ENCODE measurements at regions not wholly inside any gene's neighbourhood (a gene's known extent, or its start where the extent isn't known, plus 50 kb on each side); places are given as distances from the start of the nearest gene placed in this dataset.

GRCh38 chr15:53351373-53351772, 408.1 kb downstream of the WDR72 start:
- WGBS (ENCODE audit: missing lambda C conversion rate), result 55% methylated on average over 3 of the region's 3 CpGs

GRCh38 chr15:53346583-53346982, 412.9 kb downstream of the WDR72 start:
- TF ChIP-seq NFE2L2 (conservative IDR thresholded peaks at IDR 0.05; ENCODE audit: low read length) (no peak), MYC (IDR thresholded peaks at IDR 0.05; ENCODE audit: borderline replicate concordance, low read length) (no peak), E2F6 (IDR thresholded peaks at IDR 0.05; ENCODE audit: borderline replicate concordance, low read depth) (no peak), CHD4 (IDR thresholded peaks at IDR 0.05; ENCODE audit: borderline replicate concordance) (no peak), HMGXB4 (CRISPR knock-in tag; IDR thresholded peaks at IDR 0.05; ENCODE audit: borderline replicate concordance) (no peak), MAZ (IDR thresholded peaks at IDR 0.05; ENCODE audit: borderline replicate concordance, low read depth, low read length) (no peak), RFX5 (IDR thresholded peaks at IDR 0.05) (no peak), CBX2 (IDR thresholded peaks at IDR 0.05; ENCODE audit: borderline replicate concordance, low read depth) (no peak), FOXS1 (CRISPR knock-in tag; IDR thresholded peaks at IDR 0.05) (no peak), HOXB13 (CRISPR knock-in tag; IDR thresholded peaks at IDR 0.05; ENCODE audit: low read depth) (no peak), CBX8 (IDR thresholded peaks at IDR 0.05) (no peak), ZC3H11A (IDR thresholded peaks at IDR 0.05) (no peak), PBX3 (IDR thresholded peaks at IDR 0.05) (no peak), EHF (CRISPR knock-in tag; IDR thresholded peaks at IDR 0.05) (no peak), TFCP2L1 (CRISPR knock-in tag; IDR thresholded peaks at IDR 0.05) (no peak), MAFK (IDR thresholded peaks at IDR 0.05; ENCODE audit: partially characterized antibody) (no peak), USF2 (IDR thresholded peaks at IDR 0.05) (no peak), RAD21 (conservative IDR thresholded peaks at IDR 0.05 in 1 of 2, IDR thresholded peaks at IDR 0.05 in 1 of 2) (no peak)
- H3K9me3 ChIP-seq, result no peaks in the 10 kb centered on the region
- 36% methylated on average over 3 of the region's 3 CpGs for WGBS (ENCODE audit: missing lambda C conversion rate)
- H3K4me1 ChIP-seq, result no peaks in the 10 kb centered on the region
- ATAC-seq, result no peak
- CTCF ChIA-PET, result no interaction called here
- DNase-seq (ENCODE audit: low read depth in 1 of 2, low spot score in 1 of 2), result no peak
- no peak overlapping the region for H3K27ac ChIP-seq
- no peak overlapping the region for H3K4me2 ChIP-seq
- FAIRE-seq, result peak; percentile 7
- POLR2A ChIA-PET, result no interaction called here
- H3K4me3 ChIP-seq, result no peak overlapping the region

More at GRCh38 chr15:53351373-53351772, 408.1 kb downstream of the WDR72 start:
- TF ChIP-seq EHMT2 (IDR thresholded peaks at IDR 0.05; ENCODE audit: low read depth), result no peak
- no peak for TF ChIP-seq KDM1A (IDR thresholded peaks at IDR 0.05; ENCODE audit: low read depth)
- TF ChIP-seq EHF (CRISPR knock-in tag; IDR thresholded peaks at IDR 0.05), result no peak
- TF ChIP-seq POLR2AphosphoS2 (conservative IDR thresholded peaks at IDR 0.05; ENCODE audit: low read length), result no peak
- no peak for TF ChIP-seq MAX (IDR thresholded peaks at IDR 0.05)
- no peak for TF ChIP-seq RAD21 (conservative IDR thresholded peaks at IDR 0.05 in 1 of 2, IDR thresholded peaks at IDR 0.05 in 1 of 2)
- TF ChIP-seq HES2 (IDR thresholded peaks at IDR 0.05), result no peak
- no peak for DNase-seq (ENCODE audit: low read depth in 1 of 2, low spot score in 1 of 2)
- FAIRE-seq, result no peak
- POLR2A ChIA-PET, result no interaction called here
- Histone ChIP-seq H3K4me2 (no peak overlapping the region), H3K4me3 (no peak overlapping the region), H3K27ac (no peak overlapping the region), H3K9me3 (no peaks in the 10 kb centered on the region), H3K4me1 (0 out of 3 replicates have a peak, but pooled peaks cover 8% of the 10 kb centered on the region)
- CTCF ChIA-PET, result no interaction called here
- no peak for ATAC-seq
